SK-N-SH (cell line): ENCODE measurements at regions not wholly inside any gene's neighbourhood (a gene's known extent, or its start where the extent isn't known, plus 50 kb on each side); places are given as distances from the start of the nearest gene placed in this dataset.

ENCODE experiments used
- CTCF ChIP-seq: fragments of 200-600 bp; sonication (generic); IDR thresholded peaks from 2 replicates; pipeline ENCODE4 v1.6.1; 2017; ENCODE audit warnings: antibody characterized with exemption, mild to moderate bottlenecking, moderate library complexity
- MXI1 ChIP-seq: IDR thresholded peaks from 2 replicates; pipeline ENCODE4 v1.6.1; 2012; ENCODE audit warnings: mild to moderate bottlenecking, low read depth, low read length, improper control_type of control experiment
- NRF1 ChIP-seq: IDR thresholded peaks from 2 replicates; pipeline ENCODE4 v1.6.1; 2012; ENCODE audit warnings: low read depth, mild to moderate bottlenecking, low read length
- YY1 ChIP-seq: IDR thresholded peaks from 2 replicates; pipeline ENCODE4 v1.4.0; 2012; ENCODE audit warnings: low read depth, mild to moderate bottlenecking
- TF ChIP-seq, protein P1 (sequence below): IDR thresholded peaks from 2 replicates; pipeline ENCODE4 v1.6.1; 2012; ENCODE audit warnings: mild to moderate bottlenecking, low read depth, low read length, moderate library complexity

- no peak for TF ChIP-seq YY1
- TF ChIP-seq CTCF: no peak
- TF ChIP-seq MXI1: no peak
- TF ChIP-seq, protein P1, sequence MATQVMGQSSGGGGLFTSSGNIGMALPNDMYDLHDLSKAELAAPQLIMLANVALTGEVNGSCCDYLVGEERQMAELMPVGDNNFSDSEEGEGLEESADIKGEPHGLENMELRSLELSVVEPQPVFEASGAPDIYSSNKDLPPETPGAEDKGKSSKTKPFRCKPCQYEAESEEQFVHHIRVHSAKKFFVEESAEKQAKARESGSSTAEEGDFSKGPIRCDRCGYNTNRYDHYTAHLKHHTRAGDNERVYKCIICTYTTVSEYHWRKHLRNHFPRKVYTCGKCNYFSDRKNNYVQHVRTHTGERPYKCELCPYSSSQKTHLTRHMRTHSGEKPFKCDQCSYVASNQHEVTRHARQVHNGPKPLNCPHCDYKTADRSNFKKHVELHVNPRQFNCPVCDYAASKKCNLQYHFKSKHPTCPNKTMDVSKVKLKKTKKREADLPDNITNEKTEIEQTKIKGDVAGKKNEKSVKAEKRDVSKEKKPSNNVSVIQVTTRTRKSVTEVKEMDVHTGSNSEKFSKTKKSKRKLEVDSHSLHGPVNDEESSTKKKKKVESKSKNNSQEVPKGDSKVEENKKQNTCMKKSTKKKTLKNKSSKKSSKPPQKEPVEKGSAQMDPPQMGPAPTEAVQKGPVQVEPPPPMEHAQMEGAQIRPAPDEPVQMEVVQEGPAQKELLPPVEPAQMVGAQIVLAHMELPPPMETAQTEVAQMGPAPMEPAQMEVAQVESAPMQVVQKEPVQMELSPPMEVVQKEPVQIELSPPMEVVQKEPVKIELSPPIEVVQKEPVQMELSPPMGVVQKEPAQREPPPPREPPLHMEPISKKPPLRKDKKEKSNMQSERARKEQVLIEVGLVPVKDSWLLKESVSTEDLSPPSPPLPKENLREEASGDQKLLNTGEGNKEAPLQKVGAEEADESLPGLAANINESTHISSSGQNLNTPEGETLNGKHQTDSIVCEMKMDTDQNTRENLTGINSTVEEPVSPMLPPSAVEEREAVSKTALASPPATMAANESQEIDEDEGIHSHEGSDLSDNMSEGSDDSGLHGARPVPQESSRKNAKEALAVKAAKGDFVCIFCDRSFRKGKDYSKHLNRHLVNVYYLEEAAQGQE: no peak
- no peak for TF ChIP-seq NRF1
Observed at GRCh38 chr12:60070552-60070951, 474.7 kb downstream of the SLC16A7 start.
